GM19193 (cell line): ENCODE measurements at regions not wholly inside any gene's neighbourhood (a gene's known extent, or its start where the extent isn't known, plus 50 kb on each side); places are given as distances from the start of the nearest gene placed in this dataset.

Experiments
- POLR2A ChIP-seq: IDR thresholded peaks from 4 replicates; pipeline ENCODE4 v1.6.1; 2011; ENCODE audit not compliant: insufficient read depth, insufficient read length; ENCODE audit errors: extremely low read depth

DNA sequence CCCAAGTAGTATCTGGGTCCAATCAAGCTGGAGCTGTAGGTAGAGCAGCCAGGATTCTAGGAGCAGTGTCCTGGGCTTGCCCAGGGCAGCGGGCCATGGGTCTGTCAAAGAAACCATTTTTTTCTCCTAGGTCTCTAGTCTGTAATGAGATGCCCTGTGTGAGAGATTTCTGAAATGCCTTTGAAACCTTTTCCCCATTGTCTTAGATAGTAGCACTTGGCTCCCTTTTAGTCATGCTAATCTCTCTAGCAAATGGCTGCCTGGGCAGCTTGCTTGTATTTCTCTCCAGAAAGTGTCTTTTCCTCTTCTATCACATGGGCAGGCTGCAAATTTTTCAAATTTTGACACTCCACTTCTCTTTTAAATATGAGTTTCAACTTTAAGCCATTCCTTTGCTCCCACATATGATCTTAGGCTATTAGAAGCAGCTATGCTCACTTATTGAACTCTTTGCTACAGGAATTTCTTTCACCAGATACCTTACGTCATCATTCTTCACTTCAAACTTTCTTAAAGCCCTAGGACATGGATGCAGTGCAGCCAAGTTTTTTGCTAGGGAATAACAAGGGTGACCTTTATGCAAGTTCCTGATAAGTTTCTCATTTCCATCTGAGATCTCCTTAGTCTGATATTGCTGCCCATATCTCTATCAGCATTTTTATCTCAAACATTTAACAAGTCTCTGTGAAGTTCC is 890.2 kb upstream of the VRK2 start:
- TF ChIP-seq POLR2A = no peak

DNA sequence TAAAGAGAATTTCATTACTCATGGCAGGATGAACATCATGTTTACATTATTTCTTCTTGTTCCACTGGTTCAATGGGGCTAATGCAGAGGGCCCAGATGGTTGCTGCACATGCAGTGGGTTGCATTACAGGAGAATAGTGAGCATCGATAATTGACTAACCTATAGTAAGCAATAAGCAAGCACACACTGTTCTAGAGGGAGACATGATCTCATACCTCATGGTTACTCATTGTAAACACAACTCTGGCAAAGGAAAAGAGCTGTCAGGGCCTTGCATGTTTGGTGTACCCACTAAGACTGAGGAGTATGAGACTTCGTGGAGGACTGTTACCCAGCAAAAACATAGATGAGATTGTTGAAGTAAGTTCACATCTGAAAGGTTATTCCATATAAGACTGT is 885.6 kb upstream of the VRK2 start:
- TF ChIP-seq POLR2A = no peak

DNA sequence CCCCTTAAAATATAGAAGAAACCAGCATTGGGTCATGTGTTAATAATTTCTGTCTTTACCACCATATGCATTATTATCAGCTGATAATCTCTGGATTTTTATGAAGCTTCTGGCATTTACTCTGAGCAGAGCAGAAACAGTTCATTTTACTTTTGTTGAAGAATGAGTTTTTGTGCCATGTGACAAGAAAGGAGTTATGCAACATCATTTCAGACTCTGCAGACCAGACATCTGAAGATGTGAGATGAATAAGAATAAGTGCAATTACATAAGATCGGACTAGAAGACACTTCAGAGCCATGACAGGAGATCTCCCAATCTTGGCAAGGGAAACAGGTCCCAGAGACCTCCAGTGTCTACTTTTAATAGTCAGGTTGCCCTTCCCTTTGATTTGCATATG is 869.4 kb upstream of the VRK2 start:
- TF ChIP-seq POLR2A = no peak

DNA sequence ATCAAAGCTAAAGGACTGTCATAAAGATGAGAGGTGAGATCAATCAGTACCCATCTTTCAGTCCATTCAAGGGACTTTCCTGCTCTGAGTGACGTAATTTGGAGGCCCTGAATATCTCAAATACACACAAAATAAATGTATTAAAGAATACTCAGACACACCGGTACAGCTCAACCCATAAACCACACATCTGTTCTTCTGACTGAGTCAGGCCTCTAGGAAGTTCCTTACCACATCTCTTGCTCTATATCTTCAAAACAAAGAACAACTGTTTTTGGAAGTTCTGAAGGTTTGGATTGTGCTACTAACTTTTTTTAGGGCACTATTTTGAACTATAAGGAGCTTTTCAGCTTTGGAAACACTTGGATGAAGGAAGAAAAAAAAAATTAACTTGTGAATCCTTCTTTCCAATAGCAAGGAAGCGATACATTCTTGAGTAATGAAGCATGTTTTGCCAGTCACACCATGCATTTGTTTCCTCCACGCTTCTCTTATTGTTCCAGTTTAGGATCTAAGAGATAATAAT is 866.5 kb upstream of the VRK2 start:
- TF ChIP-seq POLR2A = no peak

DNA sequence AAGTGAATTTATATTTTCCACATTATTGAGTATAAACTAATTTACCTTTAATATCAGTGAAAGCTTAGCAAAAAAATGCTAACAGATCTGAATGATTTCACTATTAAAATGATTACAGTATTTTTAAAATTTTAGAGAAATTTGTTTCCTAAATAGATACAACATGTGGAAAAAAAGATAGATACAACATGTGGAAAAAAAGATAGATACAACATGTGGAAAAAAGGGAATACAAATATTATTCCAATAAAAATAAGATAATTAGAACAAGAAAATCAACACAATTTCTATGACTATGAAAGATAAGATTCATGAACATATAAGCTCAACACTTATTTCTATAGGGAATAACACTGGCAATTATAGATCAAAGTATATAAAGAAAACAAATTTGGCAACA is 865.9 kb upstream of the VRK2 start:
- TF ChIP-seq POLR2A = no peak

DNA sequence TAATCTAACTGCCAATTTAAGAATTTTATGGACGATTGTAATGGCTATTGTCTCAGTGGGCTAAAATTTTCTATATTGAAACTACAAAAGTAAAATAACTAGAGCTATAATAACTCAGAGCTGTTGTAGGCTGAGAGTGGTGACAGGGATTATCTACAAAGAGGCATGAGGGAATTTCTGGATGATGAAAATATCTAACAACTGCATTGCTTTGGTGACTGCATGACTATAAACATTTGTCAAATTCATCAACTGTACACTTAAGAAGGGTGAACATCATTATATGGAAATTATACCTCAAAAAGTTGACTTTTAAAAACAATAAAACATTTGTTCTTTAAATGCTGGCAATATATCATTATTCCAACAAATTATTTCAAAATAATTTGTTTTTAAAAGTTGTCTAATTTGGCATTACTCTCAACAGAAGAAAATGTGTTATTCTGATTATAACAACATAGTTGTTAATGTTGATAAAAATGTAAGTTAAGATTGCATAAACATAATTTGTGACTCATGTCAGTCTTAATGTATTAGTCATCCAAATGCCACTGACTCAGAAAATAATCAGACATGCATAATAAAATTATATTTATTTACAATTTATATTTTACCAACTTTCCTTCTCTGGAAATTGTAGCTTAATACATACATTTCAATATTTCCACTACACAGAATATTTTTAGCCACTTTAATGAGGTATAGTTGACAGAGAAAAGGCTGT is 865.1 kb upstream of the VRK2 start:
- no peak for TF ChIP-seq POLR2A

DNA sequence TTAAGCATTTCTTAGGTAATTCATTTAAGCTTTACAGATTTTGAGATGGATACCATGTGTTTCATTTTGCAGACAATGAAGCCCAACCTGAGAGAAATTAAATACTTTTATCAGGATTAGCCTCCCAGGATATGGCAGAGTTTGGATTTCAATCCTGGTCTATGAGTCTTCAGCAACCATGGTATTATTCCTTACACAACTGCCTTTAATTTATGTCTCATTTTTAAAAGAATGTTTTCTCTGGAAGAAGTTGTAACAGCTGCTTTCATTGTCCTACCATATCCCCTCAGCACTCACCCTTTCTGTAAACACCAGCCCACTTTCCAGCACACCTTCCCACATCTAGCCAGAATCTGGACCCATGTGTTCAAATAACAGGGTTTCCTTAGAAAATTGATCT is 863.7 kb upstream of the VRK2 start:
- no peak for TF ChIP-seq POLR2A

DNA sequence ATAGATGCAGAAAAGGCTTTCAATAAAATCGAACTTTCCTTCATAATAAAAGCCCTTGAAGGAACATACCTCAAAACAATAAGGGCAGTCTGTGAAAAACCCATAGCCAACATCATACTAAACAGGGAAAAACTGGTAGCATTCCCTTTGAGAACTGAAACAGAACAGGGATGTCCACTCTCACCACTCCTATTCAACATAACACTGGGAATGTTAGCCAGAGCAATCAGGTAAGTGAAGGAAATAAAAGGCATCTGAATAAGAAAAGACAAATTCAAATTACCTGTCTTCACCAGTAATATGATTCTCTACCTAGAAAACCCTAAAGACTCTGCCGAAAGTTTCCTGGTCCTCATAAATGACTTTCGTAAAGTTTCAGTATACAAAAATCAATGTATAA is 861.0 kb upstream of the VRK2 start:
- no peak for TF ChIP-seq POLR2A

DNA sequence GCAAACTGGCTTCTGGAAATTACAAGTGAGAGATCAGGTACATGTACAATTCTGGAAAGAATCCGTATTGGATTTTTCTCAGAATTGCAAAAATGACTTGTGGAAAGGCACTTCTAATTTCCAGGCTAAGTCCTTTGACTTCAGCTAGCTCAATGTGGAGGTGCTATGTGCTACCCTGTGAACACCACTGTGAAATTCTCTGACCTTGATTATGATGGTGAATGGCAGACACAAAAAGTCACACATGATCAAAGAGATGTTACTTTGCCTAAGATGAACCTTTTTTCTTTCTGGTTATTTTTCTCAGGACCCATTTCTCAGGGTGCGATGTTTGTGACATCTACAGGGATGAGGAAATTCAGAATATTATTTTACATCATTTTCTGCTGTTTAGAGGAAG is 856.6 kb upstream of the VRK2 start:
- no peak for TF ChIP-seq POLR2A

DNA sequence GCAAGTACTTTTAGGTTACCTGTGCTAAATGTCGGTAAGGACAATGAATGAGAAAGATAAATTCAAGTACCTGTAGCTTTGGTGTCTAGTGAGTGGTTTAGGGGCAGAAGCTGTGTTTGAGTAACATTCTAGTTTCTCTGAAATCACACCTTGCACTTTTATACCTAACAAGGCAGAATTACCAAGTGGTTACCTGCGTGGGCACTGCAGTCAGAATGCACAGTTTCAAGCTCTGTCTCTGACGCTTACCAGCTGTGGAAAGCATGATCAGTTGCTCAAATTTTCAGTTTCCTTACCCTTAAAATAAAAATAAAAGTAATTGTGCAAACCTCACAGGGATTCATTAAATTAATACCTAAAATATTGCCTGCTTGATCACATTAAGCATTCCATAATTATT is 846.9 kb upstream of the VRK2 start:
- no peak for TF ChIP-seq POLR2A

DNA sequence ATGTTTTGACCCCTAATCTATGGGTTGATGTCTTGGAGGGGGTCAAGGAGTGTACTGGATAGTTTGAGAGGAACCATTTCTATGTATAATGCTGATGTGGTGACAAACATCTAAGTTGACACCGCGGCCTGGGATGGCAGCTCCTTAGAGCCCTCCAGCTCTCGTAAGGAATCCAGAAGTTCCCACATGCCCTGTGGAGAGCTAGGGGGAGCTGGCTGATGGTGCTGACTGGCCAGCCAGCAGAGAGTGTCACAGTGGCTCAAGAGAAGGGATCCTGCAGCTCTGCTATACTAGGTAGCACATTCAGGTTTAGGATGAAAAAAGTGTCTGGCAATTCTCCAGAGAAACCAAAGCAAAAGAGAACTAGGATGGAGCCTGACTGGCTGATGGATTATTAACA is 842.2 kb upstream of the VRK2 start:
- TF ChIP-seq POLR2A = no peak

DNA sequence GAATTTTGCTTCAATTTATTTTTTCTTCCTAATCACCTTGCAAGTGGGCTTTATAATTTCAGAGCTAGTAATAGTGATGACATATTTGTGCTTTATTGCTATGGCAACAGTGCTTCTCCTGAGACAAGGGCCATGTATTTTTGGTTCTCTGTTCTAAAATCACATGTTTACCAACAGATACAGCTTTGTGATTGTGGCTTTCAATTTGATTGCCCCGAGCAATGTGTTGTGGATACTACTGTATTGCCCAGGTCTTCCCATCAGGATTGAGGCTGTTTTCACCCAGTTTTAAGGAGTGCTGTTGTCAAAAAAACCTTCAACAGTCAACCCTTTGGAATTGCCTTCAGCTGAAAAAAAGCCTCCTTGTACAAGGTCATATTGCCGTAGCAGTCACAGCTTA is 841.4 kb upstream of the VRK2 start:
- no peak for TF ChIP-seq POLR2A

DNA sequence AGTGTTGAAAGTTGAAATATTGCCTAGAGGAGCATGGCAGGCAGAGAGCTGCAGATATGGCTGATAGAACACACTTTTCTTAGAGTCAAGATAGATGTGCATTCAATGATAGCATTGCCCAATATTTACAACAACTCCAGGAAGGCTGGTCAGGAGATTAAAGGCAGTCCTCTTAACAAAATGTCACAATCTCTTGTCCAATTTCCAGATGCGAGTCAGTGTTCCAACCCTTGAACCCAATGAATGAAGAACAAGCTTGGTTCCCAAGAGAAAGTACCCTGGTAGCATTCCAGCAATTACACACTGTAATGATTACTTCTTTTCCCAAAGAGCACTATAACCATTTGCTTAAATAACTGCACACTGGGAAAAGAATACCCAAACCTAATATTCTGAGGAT is 839.4 kb upstream of the VRK2 start:
- no peak for TF ChIP-seq POLR2A

DNA sequence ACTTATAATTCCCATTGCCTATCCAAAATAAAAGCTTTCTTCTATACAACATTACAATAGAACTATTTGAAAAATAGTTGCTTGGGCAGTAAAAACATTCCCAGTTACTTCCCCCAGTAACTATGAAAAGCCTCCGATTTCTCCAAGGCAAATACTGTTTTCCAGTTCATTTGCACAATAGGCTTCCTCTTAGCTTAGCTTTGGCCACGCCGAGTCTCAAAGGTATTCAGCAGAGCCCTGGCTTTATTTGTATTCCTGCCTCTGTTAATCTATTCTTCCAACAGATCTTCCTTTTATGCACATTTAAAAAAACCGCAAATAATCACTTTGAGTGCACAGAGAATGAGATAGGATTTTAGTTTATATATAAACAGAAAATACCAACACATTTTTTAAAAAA is 836.8 kb upstream of the VRK2 start:
- TF ChIP-seq POLR2A = no peak

DNA sequence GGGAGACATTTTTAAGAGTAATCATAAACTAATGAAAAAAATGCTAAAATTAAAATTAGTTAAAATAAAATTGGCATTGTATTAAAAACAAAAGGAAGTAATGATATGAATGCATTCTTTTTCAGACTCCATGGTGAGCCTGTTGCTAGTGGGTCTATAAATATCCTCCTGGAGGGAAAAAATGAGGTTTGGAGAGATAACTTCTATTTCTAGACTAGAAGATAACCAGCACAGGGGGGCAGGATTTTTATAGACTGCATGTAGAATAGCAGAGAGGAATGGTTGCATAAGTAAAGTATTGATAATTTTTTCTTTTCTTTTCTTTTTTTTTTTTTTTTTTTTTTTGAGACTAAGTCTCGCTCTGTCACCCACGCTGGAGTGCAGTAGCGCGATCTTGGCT is 835.8 kb upstream of the VRK2 start:
- TF ChIP-seq POLR2A = no peak

DNA sequence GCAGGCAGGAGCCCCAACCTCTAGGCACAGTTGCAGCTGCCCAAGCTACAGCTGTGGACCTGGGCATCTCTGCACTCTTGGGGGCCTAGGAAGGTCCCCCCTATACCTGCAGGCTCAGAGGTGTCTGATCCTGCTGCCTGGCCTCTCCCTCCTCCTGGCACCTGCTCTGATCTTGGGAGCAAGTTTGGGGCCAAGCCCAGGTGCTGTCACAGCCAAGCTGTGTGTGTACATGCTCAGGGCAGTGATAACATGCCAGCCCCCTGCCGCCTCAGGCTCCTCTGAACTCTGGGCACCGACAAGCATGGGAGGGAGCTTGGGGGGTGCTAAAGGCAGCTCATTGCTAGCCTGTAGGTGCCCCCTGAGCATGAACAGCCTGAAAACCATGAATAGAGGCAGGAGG is 829.6 kb upstream of the VRK2 start:
- no peak for TF ChIP-seq POLR2A
